ENCODE measurements at regions not wholly inside any gene's neighbourhood (a gene's known extent, or its start where the extent isn't known, plus 50 kb on each side); places are given as distances from the start of the nearest gene placed in this dataset.

DNA sequence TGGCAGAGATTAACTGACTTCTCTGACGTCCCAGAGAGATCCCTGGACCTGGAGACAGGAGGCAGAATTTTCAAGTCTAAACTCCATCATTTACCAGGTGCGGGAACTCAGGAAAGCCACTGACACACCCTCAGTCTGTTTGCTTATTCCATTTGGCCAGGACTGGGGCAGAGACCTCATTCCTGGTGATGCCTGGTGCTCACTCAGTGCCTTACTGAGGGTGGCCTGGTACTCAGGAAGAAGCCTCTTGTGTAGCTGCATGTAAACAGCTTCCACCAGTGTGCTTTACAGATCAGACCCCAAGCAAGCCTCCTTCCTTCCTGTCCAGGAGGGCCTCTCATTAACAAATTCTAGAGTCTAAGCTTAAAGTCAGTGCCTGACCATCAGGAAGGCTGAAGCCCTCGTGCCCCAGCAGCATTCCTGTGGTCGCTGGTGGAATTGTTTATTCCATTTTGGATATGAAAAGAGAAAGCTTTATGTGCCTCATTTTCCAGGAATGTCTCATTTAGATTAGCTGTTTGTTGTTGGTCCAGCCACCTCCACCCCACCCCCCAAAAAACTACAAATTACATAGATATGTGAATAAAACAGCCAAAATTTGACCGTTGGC is 236.1 kb upstream of the CDH5 start:
- intact Hi-C loops (cut with micrococcal nuclease) = no loop called here
- Histone ChIP-seq H2AFZ (ENCODE audit: low read depth, low read length, poor library complexity, severe bottlenecking) (no peak overlapping the region), H3K4me3 (replicated peaks in 1 of 2; ENCODE audit: low read depth in 1 of 2, low read length in 2 of 2) (no peak overlapping the region), H3K9me2 (ENCODE audit: insufficient read depth) (no peaks in the 10 kb centered on the region), H3K4me2 (ENCODE audit: low read length) (0 out of 2 replicates have a peak overlapping the region, but pooled peaks have one; percentile 5), H3K9me3 (ENCODE audit: control insufficient read depth in 1 of 2, insufficient read depth in 1 of 2, low read depth in 1 of 2, low read length in 2 of 2) (no peaks in the 10 kb centered on the region), H4K20me1 (ENCODE audit: insufficient read depth) (no peaks in the 10 kb centered on the region), H3K79me2 (ENCODE audit: insufficient read depth, low read length) (no peaks in the 10 kb centered on the region), H3K36me3 (ENCODE audit: control insufficient read depth in 1 of 2, insufficient read depth in 2 of 2, low read length in 2 of 2) (no peaks in the 10 kb centered on the region), H3K27ac (ENCODE audit: low read depth, low read length) (no peak overlapping the region), H3K27me3 (ENCODE audit: insufficient read depth, low read length) (peaks cover 35% of the 10 kb centered on the region; the same call in 1 of the 2 replicates), H3K9ac (ENCODE audit: low read length) (no peak overlapping the region), H3K4me1 (ENCODE audit: control insufficient read depth in 1 of 2, insufficient read depth in 2 of 2, low read length in 2 of 2) (peaks cover 2 to 21% of the 10 kb centered on the region in 2 experiments; a peak in 3 of 4 replicates)
- no TSS peak for BruUV-seq (replicated peaks)
- no peak for ATAC-seq
- DNase-seq (ENCODE audit: low read depth, low spot score) = no peak
- ChIA-PET POLR2A (no interaction called here), RAD21 (ENCODE audit: low non-redundant PET in 1 of 2, low total read pairs in 2 of 2, uncharacterized antibody in 2 of 2, unreplicated experiment in 2 of 2) (interaction anchor here in 1 of 2 experiments (0.6 to 0.7 kb wide), 2 partner anchors 9 to 302 kb away, joined by 3 read pairs; no protein-coding TSS in a partner anchor), CTCF (no interaction called here)
- TF ChIP-seq JUND (IDR thresholded peaks at IDR 0.05) = no peak
- TF ChIP-seq POLR2A (IDR thresholded peaks at IDR 0.05; ENCODE audit: borderline replicate concordance, extremely low read depth, insufficient read depth, insufficient read length) = no peak
- no peak for TF ChIP-seq MAX (IDR thresholded peaks at IDR 0.05)
- TF ChIP-seq EGR1 (IDR thresholded peaks at IDR 0.05; ENCODE audit: low read depth) = no peak
- TF ChIP-seq FOSL1 (IDR thresholded peaks at IDR 0.05; ENCODE audit: low read depth) = no peak
- TF ChIP-seq POLR2AphosphoS5 (IDR thresholded peaks at IDR 0.05; ENCODE audit: low read depth, low read length) = no peak
- no peak for TF ChIP-seq TCF7L2 (IDR thresholded peaks at IDR 0.05; ENCODE audit: borderline replicate concordance, extremely low read depth, insufficient read depth, insufficient read length)
- no peak for TF ChIP-seq SRF (IDR thresholded peaks at IDR 0.05; ENCODE audit: low read depth)

DNA sequence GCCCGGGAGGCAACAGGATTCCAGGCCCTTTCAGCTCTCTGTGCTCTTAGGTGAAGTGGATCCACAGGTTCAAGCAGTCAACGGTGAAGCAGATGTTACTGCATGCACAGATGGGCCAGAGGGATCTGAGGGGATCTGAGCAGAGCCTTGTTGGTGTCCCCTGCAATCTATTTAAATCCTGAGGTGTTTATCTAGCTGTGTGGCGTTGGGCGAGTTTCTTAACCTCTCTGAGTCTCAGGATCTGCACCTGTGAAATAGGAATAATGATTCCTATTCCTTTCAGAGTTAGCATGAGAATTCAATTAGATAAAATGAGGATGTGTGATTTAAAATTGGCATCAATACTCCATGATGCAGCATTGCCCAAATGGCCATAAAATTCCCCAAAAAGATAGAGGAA is 237.3 kb upstream of the CDH5 start:
- no peaks in the 10 kb centered on the region for H3K9me2 ChIP-seq (ENCODE audit: insufficient read depth)
- H4K20me1 ChIP-seq (ENCODE audit: insufficient read depth) = no peaks in the 10 kb centered on the region
- H3K4me3 ChIP-seq (replicated peaks in 1 of 2; ENCODE audit: low read depth in 1 of 2, low read length in 2 of 2) = no peak overlapping the region
- H2AFZ ChIP-seq (ENCODE audit: low read depth, low read length, poor library complexity, severe bottlenecking) = no peak overlapping the region
- ATAC-seq (no peak), DNase-seq (ENCODE audit: low read depth, low spot score) (no peak)
- peaks cover 2 to 21% of the 10 kb centered on the region in 2 experiments; a peak in 3 of 4 replicates for H3K4me1 ChIP-seq (ENCODE audit: control insufficient read depth in 1 of 2, insufficient read depth in 2 of 2, low read length in 2 of 2)
- H3K36me3 ChIP-seq (ENCODE audit: control insufficient read depth in 1 of 2, insufficient read depth in 2 of 2, low read length in 2 of 2) = no peaks in the 10 kb centered on the region
- no peak overlapping the region for H3K27ac ChIP-seq (ENCODE audit: low read depth, low read length)
- intact Hi-C loops (cut with micrococcal nuclease) = no loop called here
- POLR2A ChIA-PET = no interaction called here
- H3K79me2 ChIP-seq (ENCODE audit: insufficient read depth, low read length) = no peaks in the 10 kb centered on the region
- BruUV-seq (replicated peaks) = no TSS peak
- RAD21 ChIA-PET (ENCODE audit: low non-redundant PET in 1 of 2, low total read pairs in 2 of 2, uncharacterized antibody in 2 of 2, unreplicated experiment in 2 of 2) = no interaction called here
- H3K9me3 ChIP-seq (ENCODE audit: control insufficient read depth in 1 of 2, insufficient read depth in 1 of 2, low read depth in 1 of 2, low read length in 2 of 2) = no peaks in the 10 kb centered on the region
- no peak overlapping the region for H3K4me2 ChIP-seq (ENCODE audit: low read length)
- CTCF ChIA-PET = no interaction called here
- peaks cover 35% of the 10 kb centered on the region; the same call in 1 of the 2 replicates for H3K27me3 ChIP-seq (ENCODE audit: insufficient read depth, low read length)
- no peak overlapping the region for H3K9ac ChIP-seq (ENCODE audit: low read length)
- TF ChIP-seq, protein P1, sequence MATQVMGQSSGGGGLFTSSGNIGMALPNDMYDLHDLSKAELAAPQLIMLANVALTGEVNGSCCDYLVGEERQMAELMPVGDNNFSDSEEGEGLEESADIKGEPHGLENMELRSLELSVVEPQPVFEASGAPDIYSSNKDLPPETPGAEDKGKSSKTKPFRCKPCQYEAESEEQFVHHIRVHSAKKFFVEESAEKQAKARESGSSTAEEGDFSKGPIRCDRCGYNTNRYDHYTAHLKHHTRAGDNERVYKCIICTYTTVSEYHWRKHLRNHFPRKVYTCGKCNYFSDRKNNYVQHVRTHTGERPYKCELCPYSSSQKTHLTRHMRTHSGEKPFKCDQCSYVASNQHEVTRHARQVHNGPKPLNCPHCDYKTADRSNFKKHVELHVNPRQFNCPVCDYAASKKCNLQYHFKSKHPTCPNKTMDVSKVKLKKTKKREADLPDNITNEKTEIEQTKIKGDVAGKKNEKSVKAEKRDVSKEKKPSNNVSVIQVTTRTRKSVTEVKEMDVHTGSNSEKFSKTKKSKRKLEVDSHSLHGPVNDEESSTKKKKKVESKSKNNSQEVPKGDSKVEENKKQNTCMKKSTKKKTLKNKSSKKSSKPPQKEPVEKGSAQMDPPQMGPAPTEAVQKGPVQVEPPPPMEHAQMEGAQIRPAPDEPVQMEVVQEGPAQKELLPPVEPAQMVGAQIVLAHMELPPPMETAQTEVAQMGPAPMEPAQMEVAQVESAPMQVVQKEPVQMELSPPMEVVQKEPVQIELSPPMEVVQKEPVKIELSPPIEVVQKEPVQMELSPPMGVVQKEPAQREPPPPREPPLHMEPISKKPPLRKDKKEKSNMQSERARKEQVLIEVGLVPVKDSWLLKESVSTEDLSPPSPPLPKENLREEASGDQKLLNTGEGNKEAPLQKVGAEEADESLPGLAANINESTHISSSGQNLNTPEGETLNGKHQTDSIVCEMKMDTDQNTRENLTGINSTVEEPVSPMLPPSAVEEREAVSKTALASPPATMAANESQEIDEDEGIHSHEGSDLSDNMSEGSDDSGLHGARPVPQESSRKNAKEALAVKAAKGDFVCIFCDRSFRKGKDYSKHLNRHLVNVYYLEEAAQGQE (IDR thresholded peaks at IDR 0.05; ENCODE audit: low read depth) = no peak
- no peak for TF ChIP-seq YY1 (IDR thresholded peaks at IDR 0.05; ENCODE audit: extremely low read depth, insufficient replicate concordance, low read depth, low read length)
- TF ChIP-seq SP1 (IDR thresholded peaks at IDR 0.05; ENCODE audit: low read depth) = no peak
- TF ChIP-seq ZFX (IDR thresholded peaks at IDR 0.05) = no peak
- TF ChIP-seq EZH2 (IDR thresholded peaks at IDR 0.05) = no peak
- no peak for TF ChIP-seq POLR2A (IDR thresholded peaks at IDR 0.05; ENCODE audit: borderline replicate concordance, extremely low read depth, insufficient read depth, insufficient read length)
- TF ChIP-seq RAD21 (IDR thresholded peaks at IDR 0.05; ENCODE audit: low read depth) = no peak
- TF ChIP-seq MAX (IDR thresholded peaks at IDR 0.05) = no peak
- no peak for TF ChIP-seq EZH2phosphoT487 (IDR thresholded peaks at IDR 0.05; ENCODE audit: borderline replicate concordance)
